ENCODE measurements at regions not wholly inside any gene's neighbourhood (a gene's known extent, or its start where the extent isn't known, plus 50 kb on each side); places are given as distances from the start of the nearest gene placed in this dataset.

GRCh38 chr4:19497705-19498104 is 754.0 kb upstream of the SLIT2 start:
- TF ChIP-seq POLR2AphosphoS5 (IDR thresholded peaks at IDR 0.05; ENCODE audit: low read depth, low read length) (no peak), TAF1 (IDR thresholded peaks at IDR 0.05; ENCODE audit: borderline replicate concordance, insufficient read depth, low read length) (no peak), SIN3A (IDR thresholded peaks at IDR 0.05; ENCODE audit: borderline replicate concordance, insufficient read depth, low read length) (no peak), FOXP2 (optimal IDR thresholded peaks at IDR 0.05; ENCODE audit: borderline replicate concordance, extremely low read depth, extremely low read length, insufficient read depth) (no peak)
- TF ChIP-seq, protein P1, sequence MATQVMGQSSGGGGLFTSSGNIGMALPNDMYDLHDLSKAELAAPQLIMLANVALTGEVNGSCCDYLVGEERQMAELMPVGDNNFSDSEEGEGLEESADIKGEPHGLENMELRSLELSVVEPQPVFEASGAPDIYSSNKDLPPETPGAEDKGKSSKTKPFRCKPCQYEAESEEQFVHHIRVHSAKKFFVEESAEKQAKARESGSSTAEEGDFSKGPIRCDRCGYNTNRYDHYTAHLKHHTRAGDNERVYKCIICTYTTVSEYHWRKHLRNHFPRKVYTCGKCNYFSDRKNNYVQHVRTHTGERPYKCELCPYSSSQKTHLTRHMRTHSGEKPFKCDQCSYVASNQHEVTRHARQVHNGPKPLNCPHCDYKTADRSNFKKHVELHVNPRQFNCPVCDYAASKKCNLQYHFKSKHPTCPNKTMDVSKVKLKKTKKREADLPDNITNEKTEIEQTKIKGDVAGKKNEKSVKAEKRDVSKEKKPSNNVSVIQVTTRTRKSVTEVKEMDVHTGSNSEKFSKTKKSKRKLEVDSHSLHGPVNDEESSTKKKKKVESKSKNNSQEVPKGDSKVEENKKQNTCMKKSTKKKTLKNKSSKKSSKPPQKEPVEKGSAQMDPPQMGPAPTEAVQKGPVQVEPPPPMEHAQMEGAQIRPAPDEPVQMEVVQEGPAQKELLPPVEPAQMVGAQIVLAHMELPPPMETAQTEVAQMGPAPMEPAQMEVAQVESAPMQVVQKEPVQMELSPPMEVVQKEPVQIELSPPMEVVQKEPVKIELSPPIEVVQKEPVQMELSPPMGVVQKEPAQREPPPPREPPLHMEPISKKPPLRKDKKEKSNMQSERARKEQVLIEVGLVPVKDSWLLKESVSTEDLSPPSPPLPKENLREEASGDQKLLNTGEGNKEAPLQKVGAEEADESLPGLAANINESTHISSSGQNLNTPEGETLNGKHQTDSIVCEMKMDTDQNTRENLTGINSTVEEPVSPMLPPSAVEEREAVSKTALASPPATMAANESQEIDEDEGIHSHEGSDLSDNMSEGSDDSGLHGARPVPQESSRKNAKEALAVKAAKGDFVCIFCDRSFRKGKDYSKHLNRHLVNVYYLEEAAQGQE (IDR thresholded peaks at IDR 0.05; ENCODE audit: insufficient read depth in 1 of 2, low read depth in 2 of 2, low read length in 2 of 2), result no peak

Measured in PFSK-1 (cell line).